NCI-H524 treated with DMSO at 0.1 percent for 48 hours (cell line): ENCODE measurements at regions not wholly inside any gene's neighbourhood (a gene's known extent, or its start where the extent isn't known, plus 50 kb on each side); places are given as distances from the start of the nearest gene placed in this dataset.

Source experiments
- DNase-seq: peaks from one replicate; lab custom pipeline; 2025; lab: John Stamatoyannopoulos, UW

GRCh38 chr11:91860661-91861060 is 364.0 kb upstream of the FAT3 start:
- DNase-seq, result no peak

- DNase-seq, result no peak
Observed at GRCh38 chr11:91859666-91860065, 365.0 kb upstream of the FAT3 start.

- no peak for DNase-seq
Observed at GRCh38 chr11:91857179-91857578, 367.4 kb upstream of the FAT3 start.

GRCh38 chr11:91854780-91855179 is 369.8 kb upstream of the FAT3 start:
- no peak for DNase-seq

- DNase-seq, result no peak
Observed at GRCh38 chr11:91854171-91854570, 370.4 kb upstream of the FAT3 start.

- no peak for DNase-seq
Observed at GRCh38 chr11:91851908-91852307, 372.7 kb upstream of the FAT3 start.

GRCh38 chr11:91850533-91851275 is 373.9 kb upstream of the FAT3 start:
- no peak for DNase-seq

- DNase-seq, result no peak
Observed at GRCh38 chr11:91850021-91850420, 374.6 kb upstream of the FAT3 start.

- no peak for DNase-seq
Observed at GRCh38 chr11:91846649-91847048, 378.0 kb upstream of the FAT3 start.

- DNase-seq, result no peak
Observed at GRCh38 chr11:91846002-91846401, 378.6 kb upstream of the FAT3 start.

GRCh38 chr11:91840640-91841240 is 383.9 kb upstream of the FAT3 start:
- peak; percentile 36 for DNase-seq

GRCh38 chr11:91837411-91838330 is 386.9 kb upstream of the FAT3 start:
- DNase-seq, result no peak

- DNase-seq, result no peak
Observed at GRCh38 chr11:91835051-91835560, 389.5 kb upstream of the FAT3 start.

- DNase-seq, result no peak
Observed at GRCh38 chr11:91828901-91829300, 395.7 kb upstream of the FAT3 start.

- DNase-seq, result no peak
Observed at GRCh38 chr11:91825777-91826176, 398.8 kb upstream of the FAT3 start.

- DNase-seq, result no peak
Observed at GRCh38 chr11:91823252-91823830, 401.3 kb upstream of the FAT3 start.

- DNase-seq, result no peak
Observed at GRCh38 chr11:91822805-91823204, 401.8 kb upstream of the FAT3 start.

- no peak for DNase-seq
Observed at GRCh38 chr11:91820709-91821108, 403.9 kb upstream of the FAT3 start.

GRCh38 chr11:91819777-91820176 is 404.8 kb upstream of the FAT3 start:
- DNase-seq, result no peak

- DNase-seq, result no peak
Observed at GRCh38 chr11:91819195-91819594, 405.4 kb upstream of the FAT3 start.

- no peak for DNase-seq
Observed at GRCh38 chr11:91817996-91818395, 406.6 kb upstream of the FAT3 start.

GRCh38 chr11:91813263-91813662 is 411.4 kb upstream of the FAT3 start:
- no peak for DNase-seq
